CD4-positive, alpha-beta T cell treated with Interleukin-10 for 1 hour (primary cell): ENCODE measurements at regions not wholly inside any gene's neighbourhood (a gene's known extent, or its start where the extent isn't known, plus 50 kb on each side); places are given as distances from the start of the nearest gene placed in this dataset.
"Not testable (repeated sequence)": the region's sequence is repeated elsewhere in the genome, so short reads cannot be mapped to it uniquely, and the experiment has no call there.

Source experiments
- DNase-seq: peaks from one replicate; pipeline ENCODE4 v3.0.0-alpha.2; 2020

- no peak for DNase-seq
Measured at GRCh38 chr18:47727409-47727808, 203.1 kb downstream of the SMAD2 start.

GRCh38 chr18:47726550-47726949 is 203.9 kb downstream of the SMAD2 start:
- no peak for DNase-seq

GRCh38 chr18:47725656-47726055 is 204.8 kb downstream of the SMAD2 start:
- no peak for DNase-seq

- no peak for DNase-seq
Measured at GRCh38 chr18:47724186-47724975, 206.1 kb downstream of the SMAD2 start.

- no peak for DNase-seq
Measured at GRCh38 chr18:47721876-47722275, 208.6 kb downstream of the SMAD2 start.

GRCh38 chr18:47720741-47721140 is 209.7 kb downstream of the SMAD2 start:
- DNase-seq: no peak

GRCh38 chr18:47719096-47719780 is 211.2 kb downstream of the SMAD2 start:
- no peak for DNase-seq

GRCh38 chr18:47718646-47719045 is 211.8 kb downstream of the SMAD2 start:
- DNase-seq: no peak

GRCh38 chr18:47717257-47717656 is 213.2 kb downstream of the SMAD2 start:
- no peak for DNase-seq

GRCh38 chr18:47716632-47717185 is 213.8 kb downstream of the SMAD2 start:
- DNase-seq: no peak

GRCh38 chr18:47710451-47710850 is 220.0 kb downstream of the SMAD2 start:
- no peak for DNase-seq

GRCh38 chr18:47709556-47709955 is 220.9 kb downstream of the SMAD2 start:
- no peak for DNase-seq

- no peak for DNase-seq
Measured at GRCh38 chr18:47708206-47708605, 222.3 kb downstream of the SMAD2 start.

GRCh38 chr18:47701134-47701533 is 229.3 kb downstream of the SMAD2 start:
- DNase-seq: no peak

GRCh38 chr18:47696870-47697269 is 233.6 kb downstream of the SMAD2 start:
- DNase-seq: no peak

- DNase-seq: no peak
Measured at GRCh38 chr18:47691611-47692010, 238.8 kb downstream of the SMAD2 start.

- DNase-seq: not testable (repeated sequence)
Measured at GRCh38 chr18:47690778-47691177, 239.7 kb downstream of the SMAD2 start.

GRCh38 chr18:47689371-47689770 is 241.1 kb downstream of the SMAD2 start:
- DNase-seq: no peak

- DNase-seq: no peak
Measured at GRCh38 chr18:47686806-47687205, 243.7 kb downstream of the SMAD2 start.

GRCh38 chr18:47683774-47684173 is 246.7 kb downstream of the SMAD2 start:
- DNase-seq: no peak

GRCh38 chr18:47682876-47683275 is 247.6 kb downstream of the SMAD2 start:
- DNase-seq: no peak

GRCh38 chr18:47680488-47680887 is 250.0 kb downstream of the SMAD2 start:
- no peak for DNase-seq

- no peak for DNase-seq
Measured at GRCh38 chr18:47679864-47680263, 250.6 kb downstream of the SMAD2 start.

- DNase-seq: no peak
Measured at GRCh38 chr18:47677952-47678351, 252.5 kb downstream of the SMAD2 start.
